ENCODE measurements at regions not wholly inside any gene's neighbourhood (a gene's known extent, or its start where the extent isn't known, plus 50 kb on each side); places are given as distances from the start of the nearest gene placed in this dataset.

GRCh38 chr15:59828861-59829260, 139.7 kb upstream of the BNIP2 start:
- TF ChIP-seq EZH2phosphoT487 (IDR thresholded peaks at IDR 0.05; ENCODE audit: borderline replicate concordance, low read length): no peak
- no peak for TF ChIP-seq CTCF (conservative IDR thresholded peaks at IDR 0.05; ENCODE audit: low read depth, low read length)
- TF ChIP-seq EZH2 (IDR thresholded peaks at IDR 0.05; ENCODE audit: low read length, unreplicated experiment): no peak

Data from PC-3 (cell line).